Astrocyte (in vitro differentiated cells and primary cell): ENCODE measurements at regions not wholly inside any gene's neighbourhood (a gene's known extent, or its start where the extent isn't known, plus 50 kb on each side); places are given as distances from the start of the nearest gene placed in this dataset.

Experiments used
- DNase-seq: peaks from one replicate; pipeline ENCODE4 v3.0.0-alpha.2; 2010; ENCODE audit warnings: low read depth
- FAIRE-seq: peaks from 2 replicates; lab custom pipeline; 2011; peaks lifted over from hg19 to GRCh38; lab: Jason Lieb, UNC
- H2AFZ ChIP-seq: 2 replicates; pipeline ENCODE4 v1.6.0; 2012; ENCODE audit warnings: low read depth, low read length, inconsistent platforms
- H3K27ac ChIP-seq: 2 replicates; pipeline ENCODE4 v1.5.1; 2011; ENCODE audit warnings: low read depth, low read length, inconsistent platforms
- H3K27me3 ChIP-seq: 2 replicates; pipeline ENCODE4 v1.6.0; 2011; ENCODE audit warnings: low read length, inconsistent platforms; ENCODE audit not compliant: insufficient read depth
- H3K36me3 ChIP-seq: 2 replicates; pipeline ENCODE4 v1.5.1; 2011; ENCODE audit warnings: low read length, inconsistent platforms; ENCODE audit not compliant: insufficient read depth
- H3K4me1 ChIP-seq: 2 replicates; pipeline ENCODE4 v1.5.1; 2011; ENCODE audit warnings: low read length, inconsistent platforms; ENCODE audit not compliant: insufficient read depth
- H3K4me2 ChIP-seq: 2 replicates; pipeline ENCODE4 v1.6.0; 2012; ENCODE audit warnings: low read length, inconsistent platforms
- H3K4me3 ChIP-seq: 2 replicates; pipeline ENCODE4 v1.5.1; 2011; ENCODE audit warnings: low read depth, mild to moderate bottlenecking, low read length, inconsistent platforms; ENCODE audit not compliant: insufficient read depth
- H3K79me2 ChIP-seq: 2 replicates; pipeline ENCODE4 v1.6.0; 2012; ENCODE audit warnings: mild to moderate bottlenecking, low read length, inconsistent platforms; ENCODE audit not compliant: insufficient read depth
- H3K9ac ChIP-seq: 2 replicates; pipeline ENCODE4 v1.6.0; 2012; ENCODE audit warnings: mild to moderate bottlenecking, low read length, inconsistent platforms
- H3K9me3 ChIP-seq: 2 replicates; pipeline ENCODE4 v1.5.1; 2012; ENCODE audit warnings: low read depth, mild to moderate bottlenecking, low read length, inconsistent platforms; ENCODE audit not compliant: insufficient read depth
- H4K20me1 ChIP-seq: 2 replicates; pipeline ENCODE4 v1.6.0; 2012; ENCODE audit warnings: low read length, inconsistent platforms; ENCODE audit not compliant: insufficient read depth
- H3K27ac Mint-ChIP-seq: one replicate; pipeline ENCODE4 v1.8.0; 2021; ENCODE audit warnings: mild to moderate bottlenecking, mixed read lengths; ENCODE audit not compliant: unreplicated experiment
- H3K27me3 Mint-ChIP-seq: one replicate; pipeline ENCODE4 v1.8.0; 2021; ENCODE audit warnings: low read depth, mixed read lengths; ENCODE audit not compliant: unreplicated experiment
- H3K36me3 Mint-ChIP-seq: one replicate; pipeline ENCODE4 v1.8.0; 2021; ENCODE audit warnings: low read depth, mixed read lengths; ENCODE audit not compliant: unreplicated experiment
- H3K4me1 Mint-ChIP-seq: one replicate; pipeline ENCODE4 v1.8.0; 2021; ENCODE audit warnings: low read depth, mixed read lengths; ENCODE audit not compliant: unreplicated experiment
- H3K4me3 Mint-ChIP-seq: one replicate; pipeline ENCODE4 v1.8.0; 2021; ENCODE audit warnings: mild to moderate bottlenecking, moderate library complexity, mixed read lengths; ENCODE audit not compliant: unreplicated experiment
- H3K9me3 Mint-ChIP-seq: one replicate; pipeline ENCODE4 v1.8.0; 2021; ENCODE audit warnings: mild to moderate bottlenecking, mixed read lengths; ENCODE audit not compliant: unreplicated experiment
- CTCF ChIP-seq: IDR thresholded peaks from 2 replicates; pipeline ENCODE4 v1.5.1; 2011; ENCODE audit warnings: low read depth, mild to moderate bottlenecking, inconsistent platforms, low read length, moderate library complexity; ENCODE audit not compliant: insufficient read depth
- EZH2 ChIP-seq: IDR thresholded peaks from 2 replicates; pipeline ENCODE4 v1.6.1; 2012; ENCODE audit warnings: mild to moderate bottlenecking, low read length, inconsistent platforms; ENCODE audit not compliant: insufficient read depth

- Histone ChIP-seq H3K4me2 (no peak overlapping the region), H3K9ac (no peak overlapping the region), H3K36me3 (no peaks in the 10 kb centered on the region), H3K27me3 (no peaks in the 10 kb centered on the region), H3K4me1 (no peaks in the 10 kb centered on the region), H3K9me3 (no peaks in the 10 kb centered on the region), H3K4me3 (no peak overlapping the region), H3K27ac (no peak overlapping the region), H4K20me1 (no peaks in the 10 kb centered on the region), H2AFZ (no peak overlapping the region), H3K79me2 (no peaks in the 10 kb centered on the region)
- FAIRE-seq (no peak), DNase-seq (no peak)
- H3K27me3 Mint-ChIP-seq: no peaks in the 10 kb centered on the region
- TF ChIP-seq CTCF (no peak), EZH2 (no peak)
- no peak overlapping the region for H3K4me3 Mint-ChIP-seq
- H3K27ac Mint-ChIP-seq: no peak overlapping the region
- H3K9me3 Mint-ChIP-seq: peaks cover 5% of the 10 kb centered on the region
- H3K36me3 Mint-ChIP-seq: no peaks in the 10 kb centered on the region
- H3K4me1 Mint-ChIP-seq: no peaks in the 10 kb centered on the region
Measured at GRCh38 chr14:61861320-61861865, 99.2 kb downstream of the SNAPC1 start.

- Histone ChIP-seq H2AFZ (no peak overlapping the region), H3K27ac (no peak overlapping the region), H3K9ac (no peak overlapping the region), H3K36me3 (no peaks in the 10 kb centered on the region), H3K4me3 (no peak overlapping the region), H4K20me1 (no peaks in the 10 kb centered on the region), H3K4me2 (no peak overlapping the region), H3K9me3 (no peaks in the 10 kb centered on the region), H3K27me3 (no peaks in the 10 kb centered on the region), H3K79me2 (no peaks in the 10 kb centered on the region), H3K4me1 (no peaks in the 10 kb centered on the region)
- Mint-ChIP-seq H3K9me3 (peaks cover 3% of the 10 kb centered on the region), H3K27me3 (no peaks in the 10 kb centered on the region), H3K4me3 (no peak overlapping the region), H3K36me3 (no peaks in the 10 kb centered on the region), H3K27ac (no peak overlapping the region), H3K4me1 (no peaks in the 10 kb centered on the region)
- no peak for DNase-seq
- TF ChIP-seq EZH2 (no peak), CTCF (no peak)
- no peak for FAIRE-seq
Measured at GRCh38 chr14:61864329-61864898, 102.2 kb downstream of the SNAPC1 start.
